Activated CD8-positive, alpha-beta T cell treated with anti-CD3 and anti-CD28 coated beads, Interleukin-2, amount 10 ng/mL, durations not matched to agents 7 days and 5 days (primary cell): ENCODE measurements at regions not wholly inside any gene's neighbourhood (a gene's known extent, or its start where the extent isn't known, plus 50 kb on each side); places are given as distances from the start of the nearest gene placed in this dataset.

Source experiments
- ATAC-seq: fragments of 150-1000 bp; cut with Tn5 transposase; one replicate; pipeline ENCODE4 v1.10.0; 2021; ENCODE audit warnings: moderate library complexity
- CTCF ChIA-PET: fragments of 350-600 bp; sonication (Branson Sonifier 250); formaldehyde crosslinking; loops from one replicate; lab custom pipeline; 2021; ENCODE audit warnings: antibody characterized with exemption; lab: Charles Lee
- POLR2A ChIA-PET: fragments of 350-600 bp; sonication (Branson Sonifier 250); formaldehyde crosslinking; loops from one replicate; lab custom pipeline; 2021; ENCODE audit warnings: antibody characterized with exemption; lab: Charles Lee
- DNase-seq: peaks from one replicate; pipeline ENCODE4 v3.0.0-alpha.2; 2020
- H3K27ac Mint-ChIP-seq: one replicate; pipeline ENCODE4 v1.8.0; 2021; ENCODE audit warnings: mild to moderate bottlenecking, mixed read lengths
- H3K27me3 Mint-ChIP-seq: one replicate; pipeline ENCODE4 v1.8.0; 2021; ENCODE audit warnings: low read depth, mixed read lengths
- H3K36me3 Mint-ChIP-seq: one replicate; pipeline ENCODE4 v1.8.0; 2021; ENCODE audit warnings: low read depth, mixed read lengths
- H3K4me1 Mint-ChIP-seq: one replicate; pipeline ENCODE4 v1.8.0; 2021; ENCODE audit warnings: low read depth, mixed read lengths
- H3K4me3 Mint-ChIP-seq: one replicate; pipeline ENCODE4 v1.8.0; 2021; ENCODE audit warnings: mild to moderate bottlenecking, mixed read lengths
- H3K9me3 Mint-ChIP-seq: one replicate; pipeline ENCODE4 v1.8.0; 2022; ENCODE audit warnings: mixed read lengths; ENCODE audit not compliant: insufficient read depth

- H3K27me3 Mint-ChIP-seq = no peaks in the 10 kb centered on the region
- H3K9me3 Mint-ChIP-seq = peaks cover 5% of the 10 kb centered on the region
- no peak overlapping the region for H3K27ac Mint-ChIP-seq
- no peak overlapping the region for H3K4me3 Mint-ChIP-seq
- POLR2A ChIA-PET = interaction anchor here (1.7 to 2.4 kb wide), 2 partner anchors 23 to 50 kb away, joined by 6 to 9 read pairs; partner anchors contain the start of gene SERTAD2
- CTCF ChIA-PET = interaction anchor here (0.6 to 1.8 kb wide), 7 partner anchors 13 to 58 kb away, joined by 3 to 5 read pairs (median 3); no protein-coding TSS in a partner anchor
- DNase-seq = no peak
- peaks cover 19% of the 10 kb centered on the region for H3K36me3 Mint-ChIP-seq
- no peak for ATAC-seq
- peaks cover 17% of the 10 kb centered on the region for H3K4me1 Mint-ChIP-seq
Observed at GRCh38 chr2:64704161-64704560, 50.4 kb upstream of the SERTAD2 start.

GRCh38 chr2:64704996-64705395, 51.3 kb upstream of the SERTAD2 start:
- Mint-ChIP-seq H3K27ac (no peak overlapping the region), H3K4me1 (peaks cover 8% of the 10 kb centered on the region), H3K36me3 (peaks cover 14% of the 10 kb centered on the region), H3K27me3 (no peaks in the 10 kb centered on the region), H3K9me3 (peaks cover 5% of the 10 kb centered on the region), H3K4me3 (no peak overlapping the region)
- ChIA-PET POLR2A (interaction anchor here (1.7 to 2.4 kb wide), 2 partner anchors 22 to 51 kb away, joined by 6 to 9 read pairs; partner anchors contain the start of gene SERTAD2), CTCF (interaction anchor here (0.8 to 1.8 kb wide), 6 partner anchors 9 to 51 kb away, joined by 3 to 9 read pairs (median 4); partner anchors contain the start of gene SERTAD2)
- DNase-seq = no peak
- no peak for ATAC-seq

GRCh38 chr2:64707276-64707675, 53.6 kb upstream of the SERTAD2 start:
- peaks cover 9% of the 10 kb centered on the region for H3K36me3 Mint-ChIP-seq
- peaks cover 18% of the 10 kb centered on the region for H3K4me1 Mint-ChIP-seq
- H3K27ac Mint-ChIP-seq = no peak overlapping the region
- CTCF ChIA-PET = no interaction called here
- POLR2A ChIA-PET = no interaction called here
- ATAC-seq = no peak
- no peaks in the 10 kb centered on the region for H3K27me3 Mint-ChIP-seq
- no peak overlapping the region for H3K4me3 Mint-ChIP-seq
- H3K9me3 Mint-ChIP-seq = peaks cover 5% of the 10 kb centered on the region
- DNase-seq = no peak

- H3K27me3 Mint-ChIP-seq = no peaks in the 10 kb centered on the region
- ChIA-PET POLR2A (no interaction called here), CTCF (interaction anchor here (1.2 to 1.6 kb wide), 2 partner anchors 18 to 54 kb away, joined by 4 to 8 read pairs; no protein-coding TSS in a partner anchor)
- peaks cover 21% of the 10 kb centered on the region for H3K4me1 Mint-ChIP-seq
- H3K4me3 Mint-ChIP-seq = no peak overlapping the region
- peaks cover 10% of the 10 kb centered on the region for H3K36me3 Mint-ChIP-seq
- no peak overlapping the region for H3K27ac Mint-ChIP-seq
- DNase-seq (no peak), ATAC-seq (no peak)
- H3K9me3 Mint-ChIP-seq = peaks cover 5% of the 10 kb centered on the region
Observed at GRCh38 chr2:64708829-64709228, 55.1 kb upstream of the SERTAD2 start.

GRCh38 chr2:64711252-64711800, 57.6 kb upstream of the SERTAD2 start:
- Mint-ChIP-seq H3K36me3 (peaks cover 11% of the 10 kb centered on the region), H3K27ac (peak overlapping the region; percentile 27), H3K4me3 (peak overlapping the region; percentile 6), H3K9me3 (peaks cover 5% of the 10 kb centered on the region), H3K4me1 (peaks cover 21% of the 10 kb centered on the region), H3K27me3 (no peaks in the 10 kb centered on the region)
- ChIA-PET POLR2A (interaction anchor here (1.8 kb wide), 1 partner anchor 58 kb away, joined by 8 read pairs; the partner anchor contains the start of gene SERTAD2), CTCF (interaction anchor here (0.7 to 2.1 kb wide), 8 partner anchors 11 to 121 kb away, joined by 3 to 12 read pairs (median 4); no protein-coding TSS in a partner anchor)
- ATAC-seq (peak; percentile 78), DNase-seq (peak; percentile 43)

GRCh38 chr2:64713686-64714085, 60.0 kb upstream of the SERTAD2 start:
- Mint-ChIP-seq H3K27me3 (no peaks in the 10 kb centered on the region), H3K4me3 (no peak overlapping the region), H3K4me1 (peaks cover 25% of the 10 kb centered on the region), H3K27ac (no peak overlapping the region), H3K36me3 (peaks cover 2% of the 10 kb centered on the region), H3K9me3 (no peaks in the 10 kb centered on the region)
- ChIA-PET POLR2A (interaction anchor here (1.1 to 2.2 kb wide), 4 partner anchors 54 to 69 kb away, joined by 3 to 5 read pairs (median 4); partner anchors contain the start of gene SERTAD2), CTCF (interaction anchor here (0.7 to 1.4 kb wide), 6 partner anchors 14 to 118 kb away, joined by 3 to 8 read pairs (median 4); no protein-coding TSS in a partner anchor)
- DNase-seq = no peak
- ATAC-seq = no peak

- ChIA-PET CTCF (interaction anchor here (0.7 to 1.2 kb wide), 3 partner anchors 9 to 21 kb away, joined by 3 to 5 read pairs (median 3); no protein-coding TSS in a partner anchor), POLR2A (no interaction called here)
- peaks cover 17% of the 10 kb centered on the region for H3K4me1 Mint-ChIP-seq
- no peaks in the 10 kb centered on the region for H3K27me3 Mint-ChIP-seq
- ATAC-seq (no peak), DNase-seq (no peak)
- peaks cover 2% of the 10 kb centered on the region for H3K36me3 Mint-ChIP-seq
- no peak overlapping the region for H3K27ac Mint-ChIP-seq
- no peak overlapping the region for H3K4me3 Mint-ChIP-seq
- no peaks in the 10 kb centered on the region for H3K9me3 Mint-ChIP-seq
Observed at GRCh38 chr2:64716569-64716968, 62.9 kb upstream of the SERTAD2 start.

DNA sequence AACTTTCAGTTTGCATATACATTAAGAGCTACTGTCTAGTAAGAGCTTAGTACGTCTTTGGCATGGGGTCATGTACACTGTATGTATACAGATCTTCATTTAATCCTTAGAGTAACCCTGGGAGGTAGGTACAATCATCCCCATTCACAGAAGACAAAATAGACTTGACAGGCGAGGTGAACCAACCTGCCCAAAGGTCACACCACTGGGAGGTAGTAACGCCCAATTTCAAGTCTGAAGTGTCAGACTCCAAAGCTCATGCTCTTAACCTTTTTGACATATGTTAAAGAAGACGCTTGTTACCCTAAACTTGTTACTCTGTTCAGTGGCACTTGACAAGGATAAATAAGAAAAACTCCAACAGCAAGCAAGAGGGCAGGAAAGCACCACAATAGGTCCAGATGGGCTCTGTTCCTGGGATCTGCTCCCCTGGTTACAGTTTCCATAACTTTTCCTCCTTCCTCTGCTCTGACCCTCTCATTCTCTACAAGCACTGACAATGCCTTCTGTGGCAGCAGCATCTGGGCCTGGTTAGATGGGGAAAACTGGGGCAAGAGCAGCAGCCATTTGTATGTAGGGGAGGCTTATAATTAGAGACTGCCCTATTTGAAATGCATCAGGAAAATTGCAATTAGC, 64.7 kb upstream of the SERTAD2 start:
- Mint-ChIP-seq H3K4me1 (peaks cover 9% of the 10 kb centered on the region), H3K27ac (no peak overlapping the region), H3K9me3 (no peaks in the 10 kb centered on the region), H3K27me3 (no peaks in the 10 kb centered on the region), H3K4me3 (no peak overlapping the region), H3K36me3 (peaks cover 2% of the 10 kb centered on the region)
- ATAC-seq (no peak), DNase-seq (no peak)
- ChIA-PET POLR2A (no interaction called here), CTCF (interaction anchor here (0.7 to 1.2 kb wide), 5 partner anchors 10 to 114 kb away, joined by 3 to 5 read pairs (median 3); no protein-coding TSS in a partner anchor)

DNA sequence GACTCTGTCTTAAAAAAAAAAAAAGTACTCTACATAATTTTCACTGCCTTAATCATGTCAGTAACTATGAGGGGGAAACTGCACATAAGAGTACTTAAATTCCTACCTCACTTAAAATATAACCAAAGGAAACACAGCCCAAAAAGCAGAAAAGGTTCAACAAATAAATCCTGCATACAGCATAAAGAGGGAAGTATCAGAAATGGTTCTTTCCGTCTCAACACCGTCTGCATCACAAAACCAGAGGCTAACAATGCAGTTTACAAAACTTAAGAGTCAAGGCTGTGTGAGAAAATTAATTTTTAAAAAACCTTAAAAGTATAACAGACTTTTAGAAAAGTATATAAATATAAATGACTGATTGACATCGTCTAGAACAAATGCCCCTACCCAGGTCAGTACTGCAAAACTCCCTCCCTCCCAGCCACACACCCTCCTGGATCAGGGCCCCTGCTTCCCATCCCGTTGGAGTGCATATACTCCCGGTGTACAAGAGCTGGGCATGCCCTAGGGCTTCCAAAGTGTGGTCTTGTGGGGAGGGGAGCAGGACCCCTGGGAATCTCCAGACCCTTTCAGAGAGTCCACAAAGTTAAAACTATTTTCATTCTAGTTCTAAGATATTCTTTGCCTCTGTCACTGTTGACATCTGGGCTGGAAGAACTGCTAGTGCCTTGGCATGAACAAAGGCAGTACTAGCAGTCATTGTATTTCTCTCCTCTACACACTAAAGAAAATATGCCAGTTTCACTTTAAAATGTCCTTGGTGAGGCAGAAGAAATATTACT, 67.0 kb upstream of the SERTAD2 start:
- no peak overlapping the region for H3K4me3 Mint-ChIP-seq
- H3K27me3 Mint-ChIP-seq = no peaks in the 10 kb centered on the region
- no peak for DNase-seq
- POLR2A ChIA-PET = interaction anchor here (1.2 kb wide), 1 partner anchor 31 kb away, joined by 3 read pairs; no protein-coding TSS in a partner anchor
- no peak overlapping the region for H3K27ac Mint-ChIP-seq
- CTCF ChIA-PET = interaction anchor here (1.0 to 1.9 kb wide), 2 partner anchors 8 to 16 kb away, joined by 3 to 6 read pairs; no protein-coding TSS in a partner anchor
- no peak for ATAC-seq
- no peaks in the 10 kb centered on the region for H3K36me3 Mint-ChIP-seq
- peaks cover 13% of the 10 kb centered on the region for H3K4me1 Mint-ChIP-seq
- H3K9me3 Mint-ChIP-seq = no peaks in the 10 kb centered on the region

- Mint-ChIP-seq H3K4me1 (peaks cover 18% of the 10 kb centered on the region), H3K27me3 (no peaks in the 10 kb centered on the region), H3K27ac (no peak overlapping the region), H3K36me3 (peaks cover 2% of the 10 kb centered on the region), H3K9me3 (no peaks in the 10 kb centered on the region), H3K4me3 (no peak overlapping the region)
- no peak for DNase-seq
- ATAC-seq = no peak
- ChIA-PET POLR2A (interaction anchor here (1.2 kb wide), 1 partner anchor 30 kb away, joined by 3 read pairs; no protein-coding TSS in a partner anchor), CTCF (interaction anchor here (0.8 to 2.1 kb wide), 7 partner anchors 8 to 114 kb away, joined by 3 to 9 read pairs (median 5); partner anchors contain the start of gene SERTAD2)
Observed at GRCh38 chr2:64721320-64721623, 67.6 kb upstream of the SERTAD2 start.
